HepG2 (cell line): ENCODE measurements at regions not wholly inside any gene's neighbourhood (a gene's known extent, or its start where the extent isn't known, plus 50 kb on each side); places are given as distances from the start of the nearest gene placed in this dataset.
A peak's percentile ranks its signal among the peaks of the same experiment; 100 is the strongest.

Experiments
- ATAC-seq: fragments of 200-7000 bp; cut with Tn5 transposase; 3 replicates; pipeline ENCODE4 v1.9.1; 2020; ENCODE audit warnings: mild to moderate bottlenecking, moderate library complexity
- BruUV-seq: library from RNA; stranded (reverse); fragments of 400-500 nt; replicated peaks from 2 replicates; lab custom pipeline; 2021; lab: Mats Ljungman, UMichigan
- CTCF ChIA-PET: fragments of 300-600 bp; formaldehyde crosslinking; extraction: SDS; loops from one replicate; lab custom pipeline; 2021; ENCODE audit warnings: low total read pairs, inconsistent platforms, low intra/inter-chr PET ratio; lab: Yijun Ruan, JAX
- POLR2A ChIA-PET: fragments of 350-600 bp; sonication (Branson Sonifier 250); formaldehyde crosslinking; loops from one replicate; lab custom pipeline; 2020; ENCODE audit warnings: antibody characterized with exemption, inconsistent platforms; lab: Yijun Ruan, JAX
- DNase-seq: peaks from one replicate; pipeline ENCODE4 v3.0.0-alpha.2; 2015; ENCODE audit warnings: low spot score
- FAIRE-seq: peaks from 3 replicates; lab custom pipeline; 2011; peaks lifted over from hg19 to GRCh38; lab: Jason Lieb, UNC
- H2AFZ ChIP-seq: one replicate; pipeline ENCODE4 v1.6.1; 2011; ENCODE audit warnings: low read length, inconsistent platforms
- H3K27ac ChIP-seq: fragments of 300-600 bp; 3 replicates; pipeline ENCODE4 v1.8.0; 2011; ENCODE audit warnings: mixed run types, mild to moderate bottlenecking, mixed read lengths, low read length, inconsistent platforms; ENCODE audit not compliant: insufficient read depth; ENCODE audit errors: extremely low read length
- H3K27me3 ChIP-seq, 2 experiments: fragments of 200-600 bp in 1 of 2; 2 replicates in 1 of 2; 3 replicates in 1 of 2; pipeline versions ENCODE4 v1.6.0 to v1.8.0; 2011; ENCODE audit warnings: low read length in 2 of 2, mild to moderate bottlenecking in 2 of 2, moderate library complexity in 2 of 2, inconsistent platforms in 1 of 2; ENCODE audit not compliant: insufficient read depth in 2 of 2, control insufficient read depth in 1 of 2
- H3K36me3 ChIP-seq, 2 experiments: fragments of 200-600 bp in 1 of 2; replicated peaks in 1 of 2; 2 replicates in 1 of 2; 3 replicates in 1 of 2; pipeline versions ENCODE4 v1.5.1 to v1.8.0; 2011; ENCODE audit warnings: low read length in 2 of 2, inconsistent platforms in 1 of 2; ENCODE audit not compliant: insufficient read depth in 2 of 2, control insufficient read depth in 1 of 2
- H3K4me1 ChIP-seq: 2 replicates; pipeline ENCODE4 v1.5.1; 2012; ENCODE audit warnings: low read length, inconsistent platforms; ENCODE audit not compliant: insufficient read depth
- H3K4me2 ChIP-seq: 2 replicates; pipeline ENCODE4 v1.6.0; 2011; ENCODE audit warnings: low read depth, low read length, inconsistent platforms
- H3K4me3 ChIP-seq, 3 experiments: fragments of 200-600 bp in 1 of 3; sonication (generic), shearing (Covaris generic) in 1 of 3; replicated peaks in 1 of 3; 2 replicates each; pipeline ENCODE4 v1.5.1; 2011 to 2016; ENCODE audit warnings: low read length in 3 of 3, inconsistent platforms in 2 of 3, low read depth in 2 of 3, mild to moderate bottlenecking in 2 of 3, control low read depth in 1 of 3, mixed read lengths in 1 of 3; ENCODE audit not compliant: insufficient read depth in 1 of 3
- H3K79me2 ChIP-seq: one replicate; pipeline ENCODE4 v1.6.1; 2011; ENCODE audit warnings: low read length, inconsistent platforms; ENCODE audit not compliant: insufficient read depth
- H3K9ac ChIP-seq: 2 replicates; pipeline ENCODE4 v1.6.0; 2011; ENCODE audit warnings: mild to moderate bottlenecking, low read depth, low read length, inconsistent platforms; ENCODE audit not compliant: insufficient read depth
- H3K9me3 ChIP-seq: 2 replicates; pipeline ENCODE4 v1.5.1; 2012; ENCODE audit warnings: mild to moderate bottlenecking, low read length
- H4K20me1 ChIP-seq: 2 replicates; pipeline ENCODE4 v1.6.0; 2011; ENCODE audit warnings: inconsistent platforms, mild to moderate bottlenecking, low read length, moderate library complexity; ENCODE audit not compliant: insufficient read depth
- CHD2 ChIP-seq: IDR thresholded peaks from 2 replicates; pipeline ENCODE4 v1.6.1; 2011; ENCODE audit warnings: low read depth, low read length, improper control_type of control experiment
- ISX ChIP-seq: sonication (generic); formaldehyde crosslinking; conservative IDR thresholded peaks from 2 replicates; pipeline ENCODE4 v1.5.0; 2020; ENCODE audit warnings: missing genetic modification reagents
- JDP2 ChIP-seq: sonication (generic); formaldehyde crosslinking; IDR thresholded peaks from 2 replicates; pipeline ENCODE4 v1.8.1; 2022; ENCODE audit warnings: missing genetic modification reagents, borderline replicate concordance
- KLF15 ChIP-seq: sonication (generic); formaldehyde crosslinking; IDR thresholded peaks from 2 replicates; pipeline ENCODE4 v1.8.1; 2023; ENCODE audit warnings: borderline replicate concordance, mild to moderate bottlenecking, inconsistent platforms, missing genetic modification reagents, mixed read lengths
- MTA3 ChIP-seq: sonication (generic); formaldehyde crosslinking; IDR thresholded peaks from 2 replicates; pipeline ENCODE4 v1.4.0; 2020; ENCODE audit warnings: missing genetic modification reagents
- POLR2A ChIP-seq, 2 experiments: IDR thresholded peaks; 2 replicates each; pipeline ENCODE4 v1.6.1; 2011; ENCODE audit warnings: low read depth in 2 of 2, low read length in 2 of 2, mild to moderate bottlenecking in 1 of 2, moderate library complexity in 1 of 2; ENCODE audit not compliant: insufficient read depth in 1 of 2
- SALL2 ChIP-seq: sonication (generic); formaldehyde crosslinking; IDR thresholded peaks from 2 replicates; pipeline ENCODE4 v1.8.1; 2023; ENCODE audit warnings: mild to moderate bottlenecking, missing genetic modification reagents, inconsistent platforms
- STAG1 ChIP-seq: sonication (generic); formaldehyde crosslinking; IDR thresholded peaks from 2 replicates; pipeline ENCODE4 v1.4.0; 2020; ENCODE audit warnings: missing genetic modification reagents
- ZBTB7A ChIP-seq: sonication (generic); formaldehyde crosslinking; IDR thresholded peaks from 2 replicates; pipeline ENCODE4 v1.8.0; 2022; ENCODE audit warnings: mild to moderate bottlenecking, missing genetic modification reagents
- ZKSCAN8 ChIP-seq: IDR thresholded peaks from 2 replicates; pipeline ENCODE4 v1.6.1; 2016; ENCODE audit warnings: borderline replicate concordance, missing genetic modification reagents, missing compliant biosample characterization
- ZNF550 ChIP-seq: sonication (generic); formaldehyde crosslinking; IDR thresholded peaks from 2 replicates; pipeline ENCODE4 v1.4.0; 2020; ENCODE audit warnings: mild to moderate bottlenecking, missing genetic modification reagents, borderline replicate concordance
- ZNF569 ChIP-seq: sonication (generic); formaldehyde crosslinking; IDR thresholded peaks from 2 replicates; pipeline ENCODE4 v1.5.0; 2020; ENCODE audit warnings: mild to moderate bottlenecking, missing genetic modification reagents, moderate library complexity, borderline replicate concordance
- ZNF629 ChIP-seq: sonication (generic); formaldehyde crosslinking; conservative IDR thresholded peaks from 2 replicates; pipeline ENCODE4 v1.5.0; 2020; ENCODE audit warnings: missing genetic modification reagents
- ZNF672 ChIP-seq: sonication (generic); formaldehyde crosslinking; IDR thresholded peaks from 2 replicates; pipeline ENCODE4 v1.8.1; 2022; ENCODE audit warnings: missing genetic modification reagents
- ZNF674 ChIP-seq: sonication (generic); formaldehyde crosslinking; IDR thresholded peaks from 2 replicates; pipeline ENCODE4 v1.5.0; 2020; ENCODE audit warnings: low read depth, mild to moderate bottlenecking, missing genetic modification reagents
- ZNF768 ChIP-seq: sonication (generic); formaldehyde crosslinking; IDR thresholded peaks from 2 replicates; pipeline ENCODE4 v1.4.0; 2020; ENCODE audit warnings: missing genetic modification reagents
- WGBS: methylation state at CpG from one replicate; pipeline ENCODE4 v1.1.6; 2017; ENCODE audit warnings: low lambda C conversion rate; 5-methylcytosine and 5-hydroxymethylcytosine counted together
- in situ Hi-C: cut with HindIII; loops from 2 replicates; pipeline ENCODE4 v1.10.0; 2017; ENCODE audit warnings: low pct_unique_long_range_greater_than_20kb; ENCODE audit not compliant: extremely low pct_ligation_motif_present
- intact Hi-C: fragments of 100-400 bp; cut with micrococcal nuclease; formaldehyde crosslinking; loops from one replicate; pipeline ENCODE4 v1.10.0; 2022; ENCODE audit not compliant: unreplicated experiment
- TF ChIP-seq, protein P1 (sequence below): sonication (generic); formaldehyde crosslinking; IDR thresholded peaks from 2 replicates; pipeline ENCODE4 v1.5.1; 2020; ENCODE audit warnings: missing genetic modification reagents, mild to moderate bottlenecking, borderline replicate concordance
- TF ChIP-seq, protein P2 (sequence below): IDR thresholded peaks from 2 replicates; pipeline ENCODE4 v1.6.1; 2016; ENCODE audit warnings: missing compliant biosample characterization, missing genetic modification reagents, borderline replicate concordance

GRCh38 chr12:125295550-125295949, 230.3 kb downstream of the AACS start:
- no peak for TF ChIP-seq ISX (CRISPR knock-in tag)
- TF ChIP-seq ZNF629, result 0 out of 2 replicates have a peak, but pooled peaks have one; percentile 17
- no peak overlapping the region for H3K4me3 ChIP-seq
- in situ Hi-C loops (no loop called here), intact Hi-C loops (no loop called here)
- no TSS peak for BruUV-seq
- H3K4me1 ChIP-seq, result no peaks in the 10 kb centered on the region
- no peak overlapping the region for H3K4me2 ChIP-seq
- H3K79me2 ChIP-seq, result no peaks in the 10 kb centered on the region
- DNase-seq, result no peak
- H2AFZ ChIP-seq, result no peak overlapping the region
- peaks cover 4 to 28% of the 10 kb centered on the region in 2 experiments; a peak in 4 of 5 replicates for H3K27me3 ChIP-seq
- H3K36me3 ChIP-seq, result no peaks in the 10 kb centered on the region
- H3K9ac ChIP-seq, result no peak overlapping the region
- ChIA-PET CTCF (no interaction called here), POLR2A (no interaction called here)
- no peak overlapping the region for H3K27ac ChIP-seq
- H3K9me3 ChIP-seq, result no peaks in the 10 kb centered on the region
- no peak for ATAC-seq
- 18% methylated on average over 5 of the region's 5 CpGs for WGBS
- no peaks in the 10 kb centered on the region for H4K20me1 ChIP-seq
- FAIRE-seq, result no peak

DNA sequence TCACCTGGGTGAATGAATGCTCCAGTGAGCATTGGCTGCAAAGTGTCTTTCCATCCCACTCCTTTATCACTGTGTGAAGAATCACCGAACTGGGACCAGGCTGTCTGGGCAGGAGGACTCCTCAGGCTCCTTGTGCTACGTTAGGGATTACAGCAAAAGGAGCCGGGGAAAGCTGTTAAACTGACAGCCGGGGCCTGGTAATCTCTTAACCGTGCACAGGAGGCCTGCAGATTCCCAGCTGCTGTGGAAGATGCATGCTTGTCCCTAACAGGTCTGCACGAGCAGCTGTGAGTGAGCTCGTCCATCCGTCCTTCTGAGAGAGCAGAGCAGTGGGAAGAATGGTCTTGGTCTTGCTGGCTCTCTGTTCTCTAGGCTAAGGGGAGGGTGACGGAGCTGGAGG, 231.5 kb downstream of the AACS start:
- DNase-seq (no peak), ATAC-seq (no peak), FAIRE-seq (no peak)
- Histone ChIP-seq H3K27ac (no peak overlapping the region), H3K9me3 (no peaks in the 10 kb centered on the region), H3K4me3 (no peak overlapping the region), H3K27me3 (peaks cover 4 to 29% of the 10 kb centered on the region in 2 experiments; a peak in 4 of 5 replicates), H3K4me2 (no peak overlapping the region), H3K4me1 (no peaks in the 10 kb centered on the region), H3K79me2 (no peaks in the 10 kb centered on the region), H4K20me1 (no peaks in the 10 kb centered on the region), H3K36me3 (no peaks in the 10 kb centered on the region), H3K9ac (no peak overlapping the region), H2AFZ (no peak overlapping the region)
- 2% methylated on average over 7 of the region's 9 CpGs for WGBS
- BruUV-seq, result no TSS peak
- in situ Hi-C loops, result no loop called here
- ChIA-PET POLR2A (no interaction called here), CTCF (no interaction called here)
- intact Hi-C loops, result no loop called here
- no peak for TF ChIP-seq SALL2
- no peak for TF ChIP-seq ZNF674 (CRISPR knock-in tag)
- no peak for TF ChIP-seq MTA3 (CRISPR knock-in tag)
- no peak for TF ChIP-seq STAG1
- no peak for TF ChIP-seq ZNF569 (CRISPR knock-in tag)
- TF ChIP-seq, protein P1, sequence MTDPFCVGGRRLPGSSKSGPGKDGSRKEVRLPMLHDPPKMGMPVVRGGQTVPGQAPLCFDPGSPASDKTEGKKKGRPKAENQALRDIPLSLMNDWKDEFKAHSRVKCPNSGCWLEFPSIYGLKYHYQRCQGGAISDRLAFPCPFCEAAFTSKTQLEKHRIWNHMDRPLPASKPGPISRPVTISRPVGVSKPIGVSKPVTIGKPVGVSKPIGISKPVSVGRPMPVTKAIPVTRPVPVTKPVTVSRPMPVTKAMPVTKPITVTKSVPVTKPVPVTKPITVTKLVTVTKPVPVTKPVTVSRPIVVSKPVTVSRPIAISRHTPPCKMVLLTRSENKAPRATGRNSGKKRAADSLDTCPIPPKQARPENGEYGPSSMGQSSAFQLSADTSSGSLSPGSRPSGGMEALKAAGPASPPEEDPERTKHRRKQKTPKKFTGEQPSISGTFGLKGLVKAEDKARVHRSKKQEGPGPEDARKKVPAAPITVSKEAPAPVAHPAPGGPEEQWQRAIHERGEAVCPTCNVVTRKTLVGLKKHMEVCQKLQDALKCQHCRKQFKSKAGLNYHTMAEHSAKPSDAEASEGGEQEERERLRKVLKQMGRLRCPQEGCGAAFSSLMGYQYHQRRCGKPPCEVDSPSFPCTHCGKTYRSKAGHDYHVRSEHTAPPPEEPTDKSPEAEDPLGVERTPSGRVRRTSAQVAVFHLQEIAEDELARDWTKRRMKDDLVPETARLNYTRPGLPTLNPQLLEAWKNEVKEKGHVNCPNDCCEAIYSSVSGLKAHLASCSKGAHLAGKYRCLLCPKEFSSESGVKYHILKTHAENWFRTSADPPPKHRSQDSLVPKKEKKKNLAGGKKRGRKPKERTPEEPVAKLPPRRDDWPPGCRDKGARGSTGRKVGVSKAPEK (CRISPR knock-in tag), result no peak
- TF ChIP-seq ZNF550 (CRISPR knock-in tag), result no peak
- TF ChIP-seq KLF15, result no peak
- no peak for TF ChIP-seq ZNF672 (CRISPR knock-in tag)
- TF ChIP-seq JDP2, result no peak
- TF ChIP-seq POLR2A (IDR thresholded peaks at IDR 0.05; ENCODE audit: insufficient read depth in 1 of 2, low read depth in 2 of 2, low read length in 2 of 2), result no peak
- TF ChIP-seq ZNF768 (CRISPR knock-in tag), result no peak
- TF ChIP-seq, protein P2, sequence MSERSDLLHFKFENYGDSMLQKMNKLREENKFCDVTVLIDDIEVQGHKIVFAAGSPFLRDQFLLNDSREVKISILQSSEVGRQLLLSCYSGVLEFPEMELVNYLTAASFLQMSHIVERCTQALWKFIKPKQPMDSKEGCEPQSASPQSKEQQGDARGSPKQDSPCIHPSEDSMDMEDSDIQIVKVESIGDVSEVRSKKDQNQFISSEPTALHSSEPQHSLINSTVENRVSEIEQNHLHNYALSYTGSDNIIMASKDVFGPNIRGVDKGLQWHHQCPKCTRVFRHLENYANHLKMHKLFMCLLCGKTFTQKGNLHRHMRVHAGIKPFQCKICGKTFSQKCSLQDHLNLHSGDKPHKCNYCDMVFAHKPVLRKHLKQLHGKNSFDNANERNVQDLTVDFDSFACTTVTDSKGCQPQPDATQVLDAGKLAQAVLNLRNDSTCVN, result no peak
- TF ChIP-seq ZKSCAN8 (CRISPR knock-in tag), result no peak
- no peak for TF ChIP-seq ZBTB7A (CRISPR knock-in tag)
- TF ChIP-seq CHD2, result no peak
